H9 (cell line): ENCODE measurements at regions not wholly inside any gene's neighbourhood (a gene's known extent, or its start where the extent isn't known, plus 50 kb on each side); places are given as distances from the start of the nearest gene placed in this dataset.

Experiments used
- DNase-seq: peaks from one replicate; pipeline ENCODE4 v3.0.0-alpha.2; 2017
- H2AFZ ChIP-seq: one replicate; pipeline ENCODE4 v1.6.1; 2013; ENCODE audit warnings: mild to moderate bottlenecking, low read length, control low read depth, moderate library complexity
- H2AK5ac ChIP-seq: 2 replicates; pipeline ENCODE4 v1.6.1; 2013; ENCODE audit warnings: low read length, control low read depth, mixed read lengths; ENCODE audit not compliant: insufficient read length
- H2BK120ac ChIP-seq: one replicate; pipeline ENCODE4 v1.6.1; 2013; ENCODE audit warnings: low read depth, mild to moderate bottlenecking, low read length, control low read depth, inconsistent platforms; ENCODE audit not compliant: poor library complexity, severe bottlenecking
- H2BK12ac ChIP-seq: 2 replicates; pipeline ENCODE4 v1.6.1; 2013; ENCODE audit warnings: low read length, control low read depth, mixed read lengths, low read depth; ENCODE audit not compliant: insufficient read length
- H2BK15ac ChIP-seq: 2 replicates; pipeline ENCODE4 v1.6.1; 2013; ENCODE audit warnings: low read depth, low read length, control low read depth
- H2BK20ac ChIP-seq: one replicate; pipeline ENCODE4 v1.6.1; 2013; ENCODE audit warnings: low read depth, mild to moderate bottlenecking, low read length, control low read depth, inconsistent platforms; ENCODE audit not compliant: poor library complexity, severe bottlenecking
- H2BK5ac ChIP-seq: 2 replicates; pipeline ENCODE4 v1.6.1; 2013; ENCODE audit warnings: low read length, control low read depth, mixed read lengths; ENCODE audit not compliant: insufficient read length
- H3K14ac ChIP-seq: 2 replicates; pipeline ENCODE4 v1.6.1; 2013; ENCODE audit warnings: low read length, control low read depth; ENCODE audit not compliant: insufficient read depth
- H3K18ac ChIP-seq: 2 replicates; pipeline ENCODE4 v1.6.1; 2013; ENCODE audit warnings: low read depth, mild to moderate bottlenecking, mixed read lengths, low read length, control low read depth; ENCODE audit not compliant: insufficient read length
- H3K23ac ChIP-seq: 2 replicates; pipeline ENCODE4 v1.6.1; 2013; ENCODE audit warnings: low read length, control low read depth, mixed read lengths, low read depth; ENCODE audit not compliant: insufficient read length
- H3K23me2 ChIP-seq: 2 replicates; pipeline ENCODE4 v1.6.1; 2013; ENCODE audit warnings: low read depth, mild to moderate bottlenecking, mixed read lengths, low read length, control low read depth; ENCODE audit not compliant: insufficient read length, poor library complexity, severe bottlenecking
- H3K27ac ChIP-seq: 2 replicates; pipeline ENCODE4 v1.5.1; 2013; ENCODE audit warnings: low read length, control low read depth, mixed read lengths, low read depth; ENCODE audit not compliant: insufficient read length
- H3K27me3 ChIP-seq: 2 replicates; pipeline ENCODE4 v1.6.1; 2013; ENCODE audit warnings: low read length, control low read depth, inconsistent platforms; ENCODE audit not compliant: insufficient read depth
- H3K4ac ChIP-seq: 2 replicates; pipeline ENCODE4 v1.6.1; 2013; ENCODE audit warnings: low read depth, mild to moderate bottlenecking, control low read depth, inconsistent platforms, low read length, moderate library complexity
- H3K4me1 ChIP-seq: 2 replicates; pipeline ENCODE4 v1.6.1; 2013; ENCODE audit warnings: low read length, control low read depth, inconsistent platforms; ENCODE audit not compliant: insufficient read depth
- H3K4me2 ChIP-seq: 2 replicates; pipeline ENCODE4 v1.6.1; 2013; ENCODE audit warnings: low read length, control low read depth, mixed read lengths; ENCODE audit not compliant: insufficient read length, insufficient read depth
- H3K56ac ChIP-seq: 2 replicates; pipeline ENCODE4 v1.6.1; 2013; ENCODE audit warnings: low read depth, mild to moderate bottlenecking, mixed read lengths, low read length, control low read depth; ENCODE audit not compliant: insufficient read length
- H3K79me1 ChIP-seq: 2 replicates; pipeline ENCODE4 v1.6.1; 2013; ENCODE audit warnings: low read depth, mild to moderate bottlenecking, moderate library complexity, low read length, control low read depth, inconsistent platforms; ENCODE audit not compliant: insufficient read depth, poor library complexity, severe bottlenecking
- H3K79me2 ChIP-seq: 2 replicates; pipeline ENCODE4 v1.6.1; 2013; ENCODE audit warnings: low read length, control low read depth, inconsistent platforms; ENCODE audit not compliant: insufficient read depth
- H3K9ac ChIP-seq: 2 replicates; pipeline ENCODE4 v1.6.1; 2013; ENCODE audit warnings: low read length, control low read depth, mixed read lengths; ENCODE audit not compliant: insufficient read length; ENCODE audit errors: extremely low read depth
- H3K9me3 ChIP-seq: one replicate; pipeline ENCODE4 v1.6.1; 2013; ENCODE audit warnings: low read depth, low read length, inconsistent platforms; ENCODE audit not compliant: control insufficient read depth
- H3T11ph ChIP-seq: one replicate; pipeline ENCODE4 v1.6.1; 2013; ENCODE audit warnings: mild to moderate bottlenecking, low read length, control low read depth, inconsistent platforms
- H4K20me1 ChIP-seq: one replicate; pipeline ENCODE4 v1.6.1; 2013; ENCODE audit not compliant: control insufficient read depth, insufficient read length, insufficient read depth
- H4K5ac ChIP-seq: 2 replicates; pipeline ENCODE4 v1.6.1; 2013; ENCODE audit warnings: low read depth, mild to moderate bottlenecking, mixed read lengths, low read length, control low read depth; ENCODE audit not compliant: insufficient read length
- H4K8ac ChIP-seq: replicated peaks from 2 replicates; pipeline ENCODE4 v1.6.1; 2013; ENCODE audit warnings: low read length, control low read depth, mixed read lengths, low read depth; ENCODE audit not compliant: insufficient read length
- H4K91ac ChIP-seq: 2 replicates; pipeline ENCODE4 v1.6.1; 2013; ENCODE audit warnings: low read depth, mild to moderate bottlenecking, moderate library complexity, mixed read lengths, low read length, control low read depth; ENCODE audit not compliant: insufficient read length
- H3K27ac Mint-ChIP-seq, 3 experiments: 2 replicates in 2 of 3; 3 replicates in 1 of 3; pipeline ENCODE4 v1.8.0; 2020 to 2021; ENCODE audit warnings: mixed read lengths in 3 of 3, mild to moderate bottlenecking in 1 of 3, moderate library complexity in 1 of 3
- H3K27me3 Mint-ChIP-seq: 2 replicates; pipeline ENCODE4 v1.8.0; 2021; ENCODE audit warnings: low read depth, mild to moderate bottlenecking, moderate library complexity, mixed read lengths
- H3K36me3 Mint-ChIP-seq, 3 experiments: 2 replicates in 2 of 3; 3 replicates in 1 of 3; pipeline ENCODE4 v1.8.0; 2020 to 2021; ENCODE audit warnings: low read depth in 3 of 3, mixed read lengths in 3 of 3; ENCODE audit not compliant: insufficient read depth in 1 of 3
- H3K4me1 Mint-ChIP-seq, 2 experiments: 2 replicates each; pipeline ENCODE4 v1.8.0; 2020; ENCODE audit warnings: mixed read lengths in 2 of 2
- H3K4me3 Mint-ChIP-seq, 2 experiments: 2 replicates in 1 of 2; 3 replicates in 1 of 2; pipeline ENCODE4 v1.8.0; 2020 to 2021; ENCODE audit warnings: mild to moderate bottlenecking in 2 of 2, mixed read lengths in 2 of 2, moderate library complexity in 1 of 2
- H3K9me3 Mint-ChIP-seq, 2 experiments: 2 replicates in 1 of 2; 3 replicates in 1 of 2; pipeline ENCODE4 v1.8.0; 2020; ENCODE audit warnings: mild to moderate bottlenecking in 2 of 2, mixed read lengths in 2 of 2, moderate library complexity in 1 of 2
- WGBS: extraction: QIAGEN DNeasy Blood & Tissue Kit; methylation state at CpG from one replicate; pipeline ENCODE4 v1.1.7; 2013; ENCODE audit warnings: missing lambda C conversion rate, low lambda C conversion rate, mixed read lengths; ENCODE audit not compliant: insufficient read length; ENCODE audit errors: extremely low coverage; 5-methylcytosine and 5-hydroxymethylcytosine counted together
- TF ChIP-seq, protein P1 (sequence below): fragments of 200-600 bp; sonication (generic); conservative IDR thresholded peaks from 3 replicates; pipeline ENCODE4 v1.8.0; 2021; ENCODE audit warnings: antibody characterized with exemption, mild to moderate bottlenecking

DNA sequence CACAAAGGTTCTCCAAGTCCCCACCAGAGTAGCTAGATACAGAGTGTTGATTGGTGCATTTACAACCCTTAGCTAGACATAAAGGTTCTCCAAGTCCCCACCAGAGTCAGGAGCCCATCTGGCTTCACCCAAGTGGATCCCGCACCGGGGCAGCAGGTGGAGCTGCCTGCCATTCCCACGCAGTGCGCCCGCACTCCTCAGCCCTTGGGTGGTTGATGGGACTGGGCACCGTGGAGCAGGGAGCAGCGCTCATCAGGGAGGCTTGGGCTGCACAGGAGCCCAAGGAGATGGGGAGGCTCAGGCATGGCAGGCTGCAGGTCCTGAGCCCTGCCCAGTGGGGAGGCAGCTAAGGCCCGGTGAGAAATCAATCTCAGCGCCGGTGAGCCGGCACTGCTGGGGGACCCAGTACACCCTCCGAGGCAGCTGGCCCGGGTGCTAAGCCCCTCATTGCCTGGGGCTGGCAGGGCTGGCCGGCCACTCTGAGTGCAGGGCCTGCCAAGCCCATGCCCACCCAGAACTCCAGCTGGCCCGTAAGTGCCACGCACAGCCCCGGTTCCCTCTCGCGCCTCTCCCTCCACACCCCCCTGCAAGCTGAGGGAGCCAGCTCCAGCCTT, 404.1 kb downstream of the METTL15 start:
- Histone ChIP-seq H3K56ac (no peak overlapping the region), H3K4me2 (no peak overlapping the region), H4K91ac (no peak overlapping the region), H2AFZ (no peak overlapping the region), H2BK120ac (no peak overlapping the region), H3K23ac (no peak overlapping the region), H3K79me2 (no peaks in the 10 kb centered on the region), H3K9me3 (peaks cover 8% of the 10 kb centered on the region), H3K27me3 (peaks cover 1% of the 10 kb centered on the region; the same call in 1 of the 2 replicates), H3K23me2 (no peaks in the 10 kb centered on the region), H3T11ph (no peak overlapping the region), H2BK12ac (no peak overlapping the region), H3K4me1 (no peaks in the 10 kb centered on the region), H3K14ac (no peak overlapping the region), H4K5ac (no peak overlapping the region), H3K79me1 (no peaks in the 10 kb centered on the region), H2BK15ac (no peak overlapping the region), H2BK20ac (no peak overlapping the region), H3K27ac (no peak overlapping the region), H3K9ac (no peak overlapping the region), H4K20me1 (no peaks in the 10 kb centered on the region), H2AK5ac (no peak overlapping the region), H4K8ac (no peak overlapping the region), H3K18ac (no peak overlapping the region), H3K4ac (no peak overlapping the region), H2BK5ac (no peak overlapping the region)
- TF ChIP-seq, protein P1, sequence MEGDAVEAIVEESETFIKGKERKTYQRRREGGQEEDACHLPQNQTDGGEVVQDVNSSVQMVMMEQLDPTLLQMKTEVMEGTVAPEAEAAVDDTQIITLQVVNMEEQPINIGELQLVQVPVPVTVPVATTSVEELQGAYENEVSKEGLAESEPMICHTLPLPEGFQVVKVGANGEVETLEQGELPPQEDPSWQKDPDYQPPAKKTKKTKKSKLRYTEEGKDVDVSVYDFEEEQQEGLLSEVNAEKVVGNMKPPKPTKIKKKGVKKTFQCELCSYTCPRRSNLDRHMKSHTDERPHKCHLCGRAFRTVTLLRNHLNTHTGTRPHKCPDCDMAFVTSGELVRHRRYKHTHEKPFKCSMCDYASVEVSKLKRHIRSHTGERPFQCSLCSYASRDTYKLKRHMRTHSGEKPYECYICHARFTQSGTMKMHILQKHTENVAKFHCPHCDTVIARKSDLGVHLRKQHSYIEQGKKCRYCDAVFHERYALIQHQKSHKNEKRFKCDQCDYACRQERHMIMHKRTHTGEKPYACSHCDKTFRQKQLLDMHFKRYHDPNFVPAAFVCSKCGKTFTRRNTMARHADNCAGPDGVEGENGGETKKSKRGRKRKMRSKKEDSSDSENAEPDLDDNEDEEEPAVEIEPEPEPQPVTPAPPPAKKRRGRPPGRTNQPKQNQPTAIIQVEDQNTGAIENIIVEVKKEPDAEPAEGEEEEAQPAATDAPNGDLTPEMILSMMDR, result no peak
- H3K9me3 Mint-ChIP-seq, result peaks cover 22 to 29% of the 10 kb centered on the region in 2 experiments
- peaks cover 9 to 22% (median 15%) of the 10 kb centered on the region in 3 experiments for H3K36me3 Mint-ChIP-seq
- no peak overlapping the region for H3K27ac Mint-ChIP-seq
- H3K27me3 Mint-ChIP-seq, result no peaks in the 10 kb centered on the region
- no CpG with 5 or more reads among the region's 19 CpGs for WGBS
- H3K4me3 Mint-ChIP-seq, result no peak overlapping the region
- no peaks in the 10 kb centered on the region for H3K4me1 Mint-ChIP-seq
- no peak for DNase-seq
